ENCODE measurements at regions not wholly inside any gene's neighbourhood (a gene's known extent, or its start where the extent isn't known, plus 50 kb on each side); places are given as distances from the start of the nearest gene placed in this dataset.

DNA sequence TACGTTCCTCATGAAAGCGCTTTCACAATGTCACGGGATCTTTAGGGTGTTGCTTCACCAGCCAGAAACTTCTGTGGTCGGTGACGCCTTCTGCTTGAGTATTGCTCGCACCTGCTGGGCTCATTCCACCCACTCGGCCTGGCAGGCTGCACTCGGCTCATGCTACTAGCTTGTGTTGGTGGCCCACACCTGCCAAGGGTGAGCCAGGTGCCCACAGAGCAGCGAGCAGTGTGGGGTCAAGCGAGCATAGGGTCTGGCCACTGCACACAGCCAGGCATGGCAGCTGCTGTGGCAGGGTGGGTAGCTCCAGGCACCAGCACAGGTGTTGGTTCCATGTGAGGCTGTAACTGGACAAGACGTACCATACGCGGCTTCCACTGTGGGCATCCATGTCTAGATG lies 202.9 kb upstream of the CADM2 start:
- DNase-seq (ENCODE audit: low read depth): no peak
- TF ChIP-seq, protein P1, sequence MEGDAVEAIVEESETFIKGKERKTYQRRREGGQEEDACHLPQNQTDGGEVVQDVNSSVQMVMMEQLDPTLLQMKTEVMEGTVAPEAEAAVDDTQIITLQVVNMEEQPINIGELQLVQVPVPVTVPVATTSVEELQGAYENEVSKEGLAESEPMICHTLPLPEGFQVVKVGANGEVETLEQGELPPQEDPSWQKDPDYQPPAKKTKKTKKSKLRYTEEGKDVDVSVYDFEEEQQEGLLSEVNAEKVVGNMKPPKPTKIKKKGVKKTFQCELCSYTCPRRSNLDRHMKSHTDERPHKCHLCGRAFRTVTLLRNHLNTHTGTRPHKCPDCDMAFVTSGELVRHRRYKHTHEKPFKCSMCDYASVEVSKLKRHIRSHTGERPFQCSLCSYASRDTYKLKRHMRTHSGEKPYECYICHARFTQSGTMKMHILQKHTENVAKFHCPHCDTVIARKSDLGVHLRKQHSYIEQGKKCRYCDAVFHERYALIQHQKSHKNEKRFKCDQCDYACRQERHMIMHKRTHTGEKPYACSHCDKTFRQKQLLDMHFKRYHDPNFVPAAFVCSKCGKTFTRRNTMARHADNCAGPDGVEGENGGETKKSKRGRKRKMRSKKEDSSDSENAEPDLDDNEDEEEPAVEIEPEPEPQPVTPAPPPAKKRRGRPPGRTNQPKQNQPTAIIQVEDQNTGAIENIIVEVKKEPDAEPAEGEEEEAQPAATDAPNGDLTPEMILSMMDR (IDR thresholded peaks at IDR 0.05; ENCODE audit: low read depth, low read length, missing control alignments): no peak
- H3K4me3 ChIP-seq (ENCODE audit: low read depth, low read length): no peak overlapping the region

DNA sequence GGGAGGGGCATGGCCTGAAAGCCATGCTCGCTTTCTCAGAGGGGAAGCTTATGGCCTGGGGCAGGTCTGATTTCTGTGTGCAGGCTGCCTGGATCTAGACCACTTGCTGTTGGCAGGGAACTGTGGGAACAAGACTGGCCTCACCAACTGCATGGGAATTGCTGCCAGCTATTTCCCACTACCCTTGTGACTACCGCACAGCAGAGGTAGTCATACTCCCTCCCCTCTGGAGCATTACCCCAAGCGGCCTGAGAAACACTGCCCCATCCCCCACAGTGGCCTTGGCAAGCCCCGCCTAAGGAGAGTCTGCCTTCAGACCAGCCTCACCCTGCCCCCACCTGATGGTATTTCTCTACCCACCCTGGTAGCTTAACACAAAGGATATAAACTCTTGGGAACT lies 199.4 kb upstream of the CADM2 start:
- TF ChIP-seq, protein P1 (IDR thresholded peaks at IDR 0.05; ENCODE audit: low read depth, low read length, missing control alignments): no peak
- no peak overlapping the region for H3K4me3 ChIP-seq (ENCODE audit: low read depth, low read length)
- DNase-seq (ENCODE audit: low read depth): no peak

DNA sequence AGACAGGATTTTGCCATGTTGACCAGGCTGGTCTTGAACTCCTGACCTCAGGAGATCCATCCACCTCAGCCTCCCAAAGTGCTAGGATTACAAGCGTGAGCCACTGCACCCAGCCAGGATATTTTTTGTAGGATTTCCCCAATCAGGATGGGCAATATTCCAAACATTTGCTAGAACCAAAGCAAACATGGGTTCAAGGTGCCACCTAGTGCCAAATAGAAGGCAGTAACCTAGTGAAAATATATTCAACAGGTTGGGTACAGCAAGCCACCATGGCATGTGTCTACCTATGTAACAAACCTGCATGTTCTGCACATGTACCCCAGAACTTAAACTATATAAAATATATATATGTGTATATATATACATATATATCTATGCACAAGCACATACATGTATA lies 185.9 kb upstream of the CADM2 start:
- TF ChIP-seq, protein P1 (IDR thresholded peaks at IDR 0.05; ENCODE audit: low read depth, low read length, missing control alignments): no peak
- no peak overlapping the region for H3K4me3 ChIP-seq (ENCODE audit: low read depth, low read length)
- DNase-seq (ENCODE audit: low read depth): no peak

DNA sequence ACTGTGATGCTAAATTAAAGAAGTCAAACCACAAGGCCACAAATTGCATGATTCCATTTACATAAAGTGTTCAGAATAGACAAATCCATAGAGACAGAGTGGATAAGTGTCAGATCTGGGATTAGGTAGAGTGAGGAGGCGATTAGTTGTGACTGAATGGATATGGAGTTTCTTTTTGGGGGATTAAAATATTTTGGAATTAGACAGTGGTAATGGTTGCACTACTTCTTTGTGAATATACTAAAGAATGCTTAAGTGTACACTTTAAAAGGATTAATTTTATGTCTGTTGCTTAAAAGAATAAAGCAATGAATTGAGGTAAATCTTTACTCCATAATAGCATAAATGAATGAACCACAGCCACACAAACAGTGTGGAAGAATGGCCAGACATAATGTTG lies 175.5 kb upstream of the CADM2 start:
- DNase-seq (ENCODE audit: low read depth): no peak
- H3K4me3 ChIP-seq (ENCODE audit: low read depth, low read length): no peak overlapping the region
- TF ChIP-seq, protein P1 (IDR thresholded peaks at IDR 0.05; ENCODE audit: low read depth, low read length, missing control alignments): no peak

DNA sequence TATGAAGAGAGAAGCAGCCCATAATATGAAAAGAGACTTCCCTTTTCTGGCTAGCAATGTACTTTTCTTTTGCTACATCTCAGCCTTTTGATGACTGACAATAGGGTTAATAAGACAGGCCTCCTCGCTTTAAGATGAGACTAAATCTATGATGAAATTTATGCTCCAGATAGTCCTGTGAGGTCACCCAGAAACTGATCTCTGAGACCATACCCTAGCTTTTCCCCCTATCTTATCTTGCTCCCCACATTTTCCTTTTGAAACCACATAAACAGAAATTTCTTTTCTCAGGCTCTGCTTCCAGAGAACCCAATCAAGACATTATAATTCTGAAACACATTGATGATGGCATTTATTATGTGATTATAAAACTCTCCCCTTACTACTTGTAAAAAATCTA lies 168.8 kb upstream of the CADM2 start:
- no peak overlapping the region for H3K4me3 ChIP-seq (ENCODE audit: low read depth, low read length)
- TF ChIP-seq, protein P1 (IDR thresholded peaks at IDR 0.05; ENCODE audit: low read depth, low read length, missing control alignments): no peak

DNA sequence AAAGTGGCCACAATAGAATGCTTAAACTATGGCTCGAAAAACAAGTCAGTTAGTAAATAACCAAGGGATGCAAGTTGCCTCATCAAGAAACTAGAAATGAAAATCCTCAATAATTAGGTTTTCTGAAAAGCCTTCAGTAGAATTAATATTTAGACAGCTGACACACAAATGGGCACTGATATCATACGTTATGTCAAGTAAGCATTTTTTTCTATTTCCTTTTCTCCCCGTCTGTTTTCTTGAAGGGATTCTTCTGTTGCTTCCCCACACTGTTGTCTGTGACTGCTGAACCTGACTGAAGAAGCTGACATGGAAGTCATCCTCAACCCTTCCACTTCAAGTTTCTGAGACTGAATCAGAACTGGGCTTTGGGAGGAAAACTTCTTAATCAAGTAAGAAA lies 151.8 kb upstream of the CADM2 start:
- no peak for DNase-seq (ENCODE audit: low read depth)
- TF ChIP-seq, protein P1 (IDR thresholded peaks at IDR 0.05; ENCODE audit: low read depth, low read length, missing control alignments): no peak
- no peak overlapping the region for H3K4me3 ChIP-seq (ENCODE audit: low read depth, low read length)

More for the DNA sequence above, 168.8 kb upstream of the CADM2 start:
- DNase-seq (ENCODE audit: low read depth): no peak

DNA sequence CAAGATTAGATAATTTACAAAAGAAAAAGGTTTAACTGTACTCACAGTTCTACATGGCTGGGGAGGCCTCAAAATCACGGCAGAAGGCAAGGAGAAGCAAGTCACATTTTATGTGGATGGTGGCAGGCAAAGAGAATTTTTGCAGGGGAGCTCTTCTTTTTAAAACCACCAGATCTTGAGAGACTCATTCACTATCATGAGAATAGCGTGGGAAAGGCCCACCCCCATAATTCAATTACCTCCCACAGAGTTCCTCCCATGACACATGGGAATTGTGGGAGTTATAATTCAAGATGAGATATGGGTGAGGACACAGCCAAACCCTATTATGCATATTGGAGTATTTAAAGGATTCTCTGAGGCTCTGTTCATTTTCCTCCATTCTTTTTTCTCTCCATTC lies 138.7 kb upstream of the CADM2 start:
- TF ChIP-seq, protein P1 (IDR thresholded peaks at IDR 0.05; ENCODE audit: low read depth, low read length, missing control alignments): no peak
- H3K4me3 ChIP-seq (ENCODE audit: low read depth, low read length): no peak overlapping the region
- DNase-seq (ENCODE audit: low read depth): no peak

Data from GM12864 (cell line).